PC-9 (cell line): ENCODE measurements at regions not wholly inside any gene's neighbourhood (a gene's known extent, or its start where the extent isn't known, plus 50 kb on each side); places are given as distances from the start of the nearest gene placed in this dataset.

ENCODE experiments used
- BruUV-seq: library from RNA; stranded (reverse); fragments of 400-500 nt; replicated peaks from 2 replicates; lab custom pipeline; 2021; lab: Mats Ljungman, UMichigan
- CTCF ChIA-PET: fragments of 300-600 bp; sonication (Branson Sonifier 250); formaldehyde crosslinking; loops from one replicate; lab custom pipeline; 2022; ENCODE audit warnings: antibody characterized with exemption; lab: Charles Lee
- POLR2A ChIA-PET: fragments of 300-600 bp; sonication (Branson Sonifier 250); formaldehyde crosslinking; loops from one replicate; lab custom pipeline; 2022; ENCODE audit warnings: antibody characterized with exemption; ENCODE audit not compliant: unreplicated experiment; lab: Charles Lee
- DNase-seq, 2 experiments: peaks; one replicate each; pipeline versions ENCODE4 v3.0.0 to v3.0.0-alpha.2; 2015 to 2022; ENCODE audit warnings: mixed read lengths in 1 of 2
- H2AFZ ChIP-seq: fragments of 200-600 bp; sonication (generic); 2 replicates; pipeline ENCODE4 v1.8.1; 2017; ENCODE audit warnings: antibody characterized with exemption
- H3F3A ChIP-seq: fragments of 200-600 bp; sonication (generic); 2 replicates; pipeline ENCODE4 v1.8.1; 2017; ENCODE audit warnings: antibody characterized with exemption, mild to moderate bottlenecking, low read depth; ENCODE audit not compliant: insufficient read depth
- H3K27ac ChIP-seq: fragments of 200-600 bp; sonication (generic); 2 replicates; pipeline ENCODE4 v1.6.1; 2016; ENCODE audit warnings: mixed run types
- H3K27me3 ChIP-seq: fragments of 200-600 bp; sonication (generic); 2 replicates; pipeline ENCODE4 v1.6.1; 2016; ENCODE audit warnings: low read depth, mixed run types; ENCODE audit not compliant: insufficient read depth
- H3K36me3 ChIP-seq: fragments of 200-600 bp; sonication (generic); 2 replicates; pipeline ENCODE4 v1.6.1; 2016; ENCODE audit warnings: low read depth, mixed run types
- H3K4me1 ChIP-seq: fragments of 200-600 bp; sonication (generic); replicated peaks from 2 replicates; pipeline ENCODE4 v1.6.1; 2016; ENCODE audit warnings: mixed run types; ENCODE audit not compliant: insufficient read depth
- H3K4me2 ChIP-seq: fragments of 200-600 bp; sonication (generic); 2 replicates; pipeline ENCODE4 v1.6.1; 2017; ENCODE audit warnings: mixed run types
- H3K4me3 ChIP-seq: fragments of 200-600 bp; sonication (generic); 2 replicates; pipeline ENCODE4 v1.6.1; 2016; ENCODE audit warnings: mixed run types
- H3K79me2 ChIP-seq: fragments of 200-600 bp; sonication (generic); 2 replicates; pipeline ENCODE4 v1.6.1; 2017; ENCODE audit warnings: low read depth, mixed run types
- H3K9me2 ChIP-seq: fragments of 200-600 bp; sonication (generic); 2 replicates; pipeline ENCODE4 v1.8.1; 2017; ENCODE audit warnings: mild to moderate bottlenecking; ENCODE audit not compliant: insufficient read depth
- H3K9me3 ChIP-seq: fragments of 200-600 bp; sonication (generic); 2 replicates; pipeline ENCODE4 v1.8.1; 2016; ENCODE audit warnings: low read depth; ENCODE audit not compliant: insufficient read depth
- H4K20me1 ChIP-seq: fragments of 200-600 bp; sonication (generic); 2 replicates; pipeline ENCODE4 v1.8.1; 2017; ENCODE audit not compliant: insufficient read depth
- CTCF ChIP-seq: fragments of 200-600 bp; sonication (generic); conservative IDR thresholded peaks from 2 replicates; pipeline ENCODE4 v1.6.1; 2017; ENCODE audit warnings: mixed run types, antibody characterized with exemption, mild to moderate bottlenecking, moderate library complexity
- EZH2 ChIP-seq: fragments of 200-600 bp; sonication (generic); IDR thresholded peaks from 2 replicates; pipeline ENCODE4 v1.8.0; 2017; ENCODE audit warnings: antibody characterized with exemption, low read depth
- intact Hi-C: fragments of 100-400 bp; cut with micrococcal nuclease; formaldehyde crosslinking; loops from one replicate; pipeline ENCODE4 v1.10.0; 2022; ENCODE audit not compliant: unreplicated experiment

GRCh38 chr15:99442252-99442897 is 123.4 kb upstream of the MEF2A start:
- intact Hi-C loops, result loop anchor here (1.0 kb wide), 1 partner anchor 13 kb away; no protein-coding TSS in a partner anchor
- H3K27ac ChIP-seq, result peak overlapping the region; percentile 75
- BruUV-seq, result no TSS peak
- peak overlapping the region; percentile 32; the same call in 1 of the 2 replicates for H3K4me3 ChIP-seq
- peaks cover 24% of the 10 kb centered on the region for H3K4me1 ChIP-seq
- no peaks in the 10 kb centered on the region for H3K9me2 ChIP-seq
- TF ChIP-seq CTCF (no peak), EZH2 (no peak)
- H3F3A ChIP-seq, result peaks cover 9% of the 10 kb centered on the region; the same call in 1 of the 2 replicates
- no peaks in the 10 kb centered on the region for H3K9me3 ChIP-seq
- no peaks in the 10 kb centered on the region for H3K79me2 ChIP-seq
- no peaks in the 10 kb centered on the region for H3K36me3 ChIP-seq
- peak; percentile 80 for DNase-seq
- no peaks in the 10 kb centered on the region for H3K27me3 ChIP-seq
- H4K20me1 ChIP-seq, result no peaks in the 10 kb centered on the region
- ChIA-PET CTCF (no interaction called here), POLR2A (no interaction called here)
- H2AFZ ChIP-seq, result 0 out of 2 replicates have a peak overlapping the region, but pooled peaks have one; percentile 61
- H3K4me2 ChIP-seq, result peak overlapping the region; percentile 76

GRCh38 chr15:99443056-99443756 is 122.6 kb upstream of the MEF2A start:
- BruUV-seq, result TSS peak; percentile 88
- H3K4me2 ChIP-seq, result peak overlapping the region; percentile 76
- no peaks in the 10 kb centered on the region for H4K20me1 ChIP-seq
- H3K9me2 ChIP-seq, result no peaks in the 10 kb centered on the region
- intact Hi-C loops, result no loop called here
- CTCF ChIA-PET, result no interaction called here
- peaks cover 24% of the 10 kb centered on the region for H3K4me1 ChIP-seq
- no peaks in the 10 kb centered on the region for H3K27me3 ChIP-seq
- H3K79me2 ChIP-seq, result no peaks in the 10 kb centered on the region
- 0 out of 2 replicates have a peak overlapping the region, but pooled peaks have one; percentile 61 for H2AFZ ChIP-seq
- H3F3A ChIP-seq, result peaks cover 9% of the 10 kb centered on the region; the same call in 1 of the 2 replicates
- H3K27ac ChIP-seq, result peak overlapping the region; percentile 75
- H3K9me3 ChIP-seq, result no peaks in the 10 kb centered on the region
- TF ChIP-seq EZH2 (no peak), CTCF (no peak)
- H3K36me3 ChIP-seq, result no peaks in the 10 kb centered on the region
- DNase-seq, result no peak
- POLR2A ChIA-PET, result no interaction called here
- H3K4me3 ChIP-seq, result no peak overlapping the region; the same call in 1 of the 2 replicates

GRCh38 chr15:99443768-99444446 is 121.9 kb upstream of the MEF2A start:
- H2AFZ ChIP-seq, result no peak overlapping the region
- CTCF ChIA-PET, result interaction anchor here (0.6 kb wide), 1 partner anchor 158 kb away, joined by 6 read pairs; no protein-coding TSS in a partner anchor
- intact Hi-C loops, result no loop called here

More at GRCh38 chr15:99443768-99444446, 121.9 kb upstream of the MEF2A start:
- Histone ChIP-seq H3F3A (peaks cover 9% of the 10 kb centered on the region; the same call in 1 of the 2 replicates), H3K79me2 (no peaks in the 10 kb centered on the region), H3K4me1 (peaks cover 24% of the 10 kb centered on the region), H3K4me2 (no peak overlapping the region), H3K9me3 (no peaks in the 10 kb centered on the region), H4K20me1 (no peaks in the 10 kb centered on the region), H3K27me3 (no peaks in the 10 kb centered on the region), H3K27ac (no peak overlapping the region), H3K9me2 (no peaks in the 10 kb centered on the region), H3K36me3 (no peaks in the 10 kb centered on the region), H3K4me3 (no peak overlapping the region)
- no peak for TF ChIP-seq CTCF
- TF ChIP-seq EZH2, result no peak
- POLR2A ChIA-PET, result no interaction called here
- DNase-seq, result no peak
- no TSS peak for BruUV-seq
